HT1080 (cell line): ENCODE measurements at regions not wholly inside any gene's neighbourhood (a gene's known extent, or its start where the extent isn't known, plus 50 kb on each side); places are given as distances from the start of the nearest gene placed in this dataset.

ENCODE experiments used
- DNase-seq: peaks from one replicate; pipeline ENCODE4 v3.0.0-alpha.2; 2015; ENCODE audit warnings: low read depth

- DNase-seq: no peak
Measured at GRCh38 chr6:151699719-151700118, 107.8 kb upstream of the ESR1 start.

- no peak for DNase-seq
Measured at GRCh38 chr6:151701911-151702562, 105.4 kb upstream of the ESR1 start.

GRCh38 chr6:151702851-151703658, 104.4 kb upstream of the ESR1 start:
- no peak for DNase-seq

GRCh38 chr6:151704383-151704782, 103.1 kb upstream of the ESR1 start:
- DNase-seq: no peak

GRCh38 chr6:151705993-151706733, 101.3 kb upstream of the ESR1 start:
- DNase-seq: no peak

GRCh38 chr6:151709329-151709728, 98.2 kb upstream of the ESR1 start:
- DNase-seq: no peak

GRCh38 chr6:151716526-151716932, 91.0 kb upstream of the ESR1 start:
- peak; percentile 18 for DNase-seq

GRCh38 chr6:151719070-151719469, 88.4 kb upstream of the ESR1 start:
- DNase-seq: no peak

- no peak for DNase-seq
Measured at GRCh38 chr6:151721146-151721545, 86.3 kb upstream of the ESR1 start.

- no peak for DNase-seq
Measured at GRCh38 chr6:151721671-151722070, 85.8 kb upstream of the ESR1 start.

GRCh38 chr6:151722342-151722741, 85.1 kb upstream of the ESR1 start:
- DNase-seq: no peak

GRCh38 chr6:151723152-151723551, 84.3 kb upstream of the ESR1 start:
- no peak for DNase-seq

- DNase-seq: no peak
Measured at GRCh38 chr6:151729829-151730495, 77.5 kb upstream of the ESR1 start.

- no peak for DNase-seq
Measured at GRCh38 chr6:151730496-151730870, 77.0 kb upstream of the ESR1 start.

GRCh38 chr6:151731313-151731712, 76.2 kb upstream of the ESR1 start:
- no peak for DNase-seq

- DNase-seq: no peak
Measured at GRCh38 chr6:151733680-151734320, 73.7 kb upstream of the ESR1 start.

- DNase-seq: no peak
Measured at GRCh38 chr6:151738267-151738666, 69.2 kb upstream of the ESR1 start.

- no peak for DNase-seq
Measured at GRCh38 chr6:151738960-151739359, 68.5 kb upstream of the ESR1 start.

GRCh38 chr6:151740820-151741219, 66.7 kb upstream of the ESR1 start:
- DNase-seq: no peak

GRCh38 chr6:151747896-151748295, 59.6 kb upstream of the ESR1 start:
- DNase-seq: no peak

- DNase-seq: no peak
Measured at GRCh38 chr6:151749341-151749740, 58.1 kb upstream of the ESR1 start.
